ENCODE measurements at regions not wholly inside any gene's neighbourhood (a gene's known extent, or its start where the extent isn't known, plus 50 kb on each side); places are given as distances from the start of the nearest gene placed in this dataset.

DNA sequence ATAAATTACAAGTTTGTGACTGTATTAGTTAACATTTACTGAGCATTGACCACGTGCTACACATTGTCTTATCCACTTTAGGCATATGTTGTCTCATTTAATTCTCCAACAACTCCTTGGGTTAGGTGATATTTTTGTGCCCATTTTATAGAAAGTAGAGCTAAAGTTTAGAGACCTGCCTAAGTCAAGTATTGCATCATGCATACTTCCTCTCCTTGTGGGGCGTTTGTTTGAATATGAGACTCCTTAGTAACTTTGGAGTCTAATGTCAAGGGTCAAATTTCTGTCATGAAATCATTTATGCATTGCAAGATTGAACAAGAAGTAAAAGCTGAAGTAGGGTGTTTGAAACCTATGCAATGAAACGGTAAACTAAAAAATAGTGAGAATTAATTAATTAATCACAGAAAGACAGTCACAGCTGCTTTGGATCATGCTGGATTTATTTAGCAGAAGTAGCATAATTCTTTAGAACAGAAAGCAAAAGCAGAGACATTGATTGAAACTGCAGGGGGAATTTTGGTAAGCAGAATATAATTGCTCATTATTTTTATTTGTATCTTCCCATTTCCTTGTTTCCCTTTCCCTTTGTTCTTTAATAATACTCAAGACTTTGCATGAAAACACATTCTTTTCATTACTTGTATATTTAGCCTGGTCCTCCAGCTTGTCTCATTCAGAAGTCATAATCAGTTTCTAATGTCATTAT, 1374.4 kb upstream of the GJE1 start:
- no peak for DNase-seq (ENCODE audit: extremely low spot score)
- TF ChIP-seq, protein P1, sequence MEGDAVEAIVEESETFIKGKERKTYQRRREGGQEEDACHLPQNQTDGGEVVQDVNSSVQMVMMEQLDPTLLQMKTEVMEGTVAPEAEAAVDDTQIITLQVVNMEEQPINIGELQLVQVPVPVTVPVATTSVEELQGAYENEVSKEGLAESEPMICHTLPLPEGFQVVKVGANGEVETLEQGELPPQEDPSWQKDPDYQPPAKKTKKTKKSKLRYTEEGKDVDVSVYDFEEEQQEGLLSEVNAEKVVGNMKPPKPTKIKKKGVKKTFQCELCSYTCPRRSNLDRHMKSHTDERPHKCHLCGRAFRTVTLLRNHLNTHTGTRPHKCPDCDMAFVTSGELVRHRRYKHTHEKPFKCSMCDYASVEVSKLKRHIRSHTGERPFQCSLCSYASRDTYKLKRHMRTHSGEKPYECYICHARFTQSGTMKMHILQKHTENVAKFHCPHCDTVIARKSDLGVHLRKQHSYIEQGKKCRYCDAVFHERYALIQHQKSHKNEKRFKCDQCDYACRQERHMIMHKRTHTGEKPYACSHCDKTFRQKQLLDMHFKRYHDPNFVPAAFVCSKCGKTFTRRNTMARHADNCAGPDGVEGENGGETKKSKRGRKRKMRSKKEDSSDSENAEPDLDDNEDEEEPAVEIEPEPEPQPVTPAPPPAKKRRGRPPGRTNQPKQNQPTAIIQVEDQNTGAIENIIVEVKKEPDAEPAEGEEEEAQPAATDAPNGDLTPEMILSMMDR (IDR thresholded peaks at IDR 0.05; ENCODE audit: control extremely low read depth, extremely low read depth, low read depth, missing control alignments): no peak
- ChIA-PET POLR2A (no interaction called here), CTCF (interaction anchor here (0.7 to 1.2 kb wide), 3 partner anchors 9 to 17 kb away, joined by 3 read pairs; no protein-coding TSS in a partner anchor)

GRCh38 chr6:140752234-140752633, 1377.8 kb upstream of the CITED2 start:
- CTCF ChIA-PET: interaction anchor here (1.5 kb wide), 1 partner anchor 9 kb away, joined by 4 read pairs; no protein-coding TSS in a partner anchor
- POLR2A ChIA-PET: no interaction called here
- TF ChIP-seq, protein P1 (IDR thresholded peaks at IDR 0.05; ENCODE audit: control extremely low read depth, extremely low read depth, low read depth, missing control alignments): no peak
- DNase-seq (ENCODE audit: extremely low spot score): no peak

DNA sequence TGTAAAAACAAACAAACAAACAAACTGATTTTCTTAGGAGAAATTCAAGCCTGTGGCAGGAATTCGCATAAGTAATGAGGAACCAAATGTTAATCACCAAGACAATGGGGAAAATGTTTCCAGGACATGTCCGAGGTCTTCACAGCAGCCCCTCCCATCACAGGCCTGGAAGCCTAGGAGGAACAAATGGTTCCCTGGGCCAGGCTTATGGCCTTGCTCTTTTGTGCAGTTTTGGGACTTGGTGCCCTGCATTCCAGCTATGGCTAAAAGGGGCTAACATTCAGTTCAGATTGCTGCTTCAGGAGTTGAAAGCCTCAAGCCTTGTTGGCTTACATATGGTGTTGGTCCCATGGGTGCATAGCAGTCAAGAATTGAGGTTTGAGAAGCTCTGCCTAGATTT, 1372.7 kb upstream of the CITED2 start:
- ChIA-PET POLR2A (no interaction called here), CTCF (no interaction called here)
- TF ChIP-seq, protein P1 (IDR thresholded peaks at IDR 0.05; ENCODE audit: control extremely low read depth, extremely low read depth, low read depth, missing control alignments): no peak
- DNase-seq (ENCODE audit: extremely low spot score): no peak

- TF ChIP-seq, protein P1 (IDR thresholded peaks at IDR 0.05; ENCODE audit: control extremely low read depth, extremely low read depth, low read depth, missing control alignments): no peak
- DNase-seq (ENCODE audit: extremely low spot score): no peak
- ChIA-PET POLR2A (no interaction called here), CTCF (interaction anchor here (0.7 to 0.9 kb wide), 2 partner anchors 14 to 17 kb away, joined by 3 read pairs; no protein-coding TSS in a partner anchor)
These were observed 1370.3 kb upstream of the CITED2 start for GRCh38 chr6:140744659-140745320.

- CTCF ChIA-PET: no interaction called here
- POLR2A ChIA-PET: no interaction called here
- DNase-seq (ENCODE audit: extremely low spot score): no peak
- TF ChIP-seq, protein P1 (IDR thresholded peaks at IDR 0.05; ENCODE audit: control extremely low read depth, extremely low read depth, low read depth, missing control alignments): no peak
These were observed 1361.8 kb upstream of the CITED2 start for GRCh38 chr6:140736231-140736630.

- CTCF ChIA-PET: no interaction called here
- POLR2A ChIA-PET: no interaction called here
- TF ChIP-seq, protein P1 (IDR thresholded peaks at IDR 0.05; ENCODE audit: control extremely low read depth, extremely low read depth, low read depth, missing control alignments): no peak
- no peak for DNase-seq (ENCODE audit: extremely low spot score)
These were observed 1358.5 kb upstream of the CITED2 start for GRCh38 chr6:140732991-140733390.
